ENCODE measurements at regions not wholly inside any gene's neighbourhood (a gene's known extent, or its start where the extent isn't known, plus 50 kb on each side); places are given as distances from the start of the nearest gene placed in this dataset.

DNA sequence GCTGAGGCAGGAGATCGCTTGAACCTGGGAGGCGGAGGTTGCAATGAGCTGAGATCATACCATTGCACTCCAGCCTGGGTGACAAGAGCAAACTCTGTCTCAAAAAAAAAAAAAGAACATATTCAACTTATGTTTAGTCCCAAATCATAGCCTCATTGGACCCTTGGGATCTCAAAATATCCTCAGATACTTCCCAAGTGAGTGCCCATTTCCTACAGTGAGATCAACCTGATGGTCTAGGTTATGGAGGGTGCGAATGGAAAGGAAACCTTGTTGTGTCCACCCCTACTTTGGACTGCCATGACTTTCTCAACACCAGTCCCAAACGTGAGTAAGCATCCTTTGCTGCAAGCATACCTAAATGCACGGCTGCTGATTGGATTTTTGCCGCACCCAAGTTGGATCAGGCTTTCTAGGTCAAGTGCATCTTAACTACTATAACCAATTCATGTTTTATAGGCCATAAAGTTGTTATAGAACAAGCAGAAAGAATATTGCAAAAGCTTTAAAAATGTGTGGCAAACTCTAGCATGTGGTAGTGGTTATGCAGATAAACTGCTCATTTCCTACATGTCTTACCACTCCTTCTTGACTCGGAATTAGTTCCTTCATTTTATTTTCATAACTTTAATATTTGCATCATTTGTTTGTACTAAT is 131.2 kb downstream of the PLEKHG1 start:
- no peak for DNase-seq
- Histone ChIP-seq H3K4me1 (ENCODE audit: low read length) (no peaks in the 10 kb centered on the region), H2AFZ (ENCODE audit: low read length) (no peak overlapping the region), H3K4me3 (ENCODE audit: low read length) (no peak overlapping the region), H4K20me1 (ENCODE audit: insufficient read depth, low read length) (no peaks in the 10 kb centered on the region), H3K79me2 (ENCODE audit: low read length) (no peaks in the 10 kb centered on the region), H3K27ac (ENCODE audit: low read length) (no peak overlapping the region), H3F3A (ENCODE audit: insufficient read depth, low read length) (no peaks in the 10 kb centered on the region), H3K9me3 (replicated peaks; ENCODE audit: insufficient read depth, low read length) (no peaks in the 10 kb centered on the region), H3K36me3 (replicated peaks; ENCODE audit: insufficient read depth, low read length) (no peaks in the 10 kb centered on the region), H3K27me3 (replicated peaks; ENCODE audit: insufficient read depth, low read length) (no peaks in the 10 kb centered on the region), H3K9ac (ENCODE audit: low read length) (no peak overlapping the region), H3K9me2 (replicated peaks; ENCODE audit: insufficient read depth, low read length) (no peaks in the 10 kb centered on the region), H3K4me2 (ENCODE audit: low read depth, low read length) (no peak overlapping the region)
- TF ChIP-seq, protein P1, sequence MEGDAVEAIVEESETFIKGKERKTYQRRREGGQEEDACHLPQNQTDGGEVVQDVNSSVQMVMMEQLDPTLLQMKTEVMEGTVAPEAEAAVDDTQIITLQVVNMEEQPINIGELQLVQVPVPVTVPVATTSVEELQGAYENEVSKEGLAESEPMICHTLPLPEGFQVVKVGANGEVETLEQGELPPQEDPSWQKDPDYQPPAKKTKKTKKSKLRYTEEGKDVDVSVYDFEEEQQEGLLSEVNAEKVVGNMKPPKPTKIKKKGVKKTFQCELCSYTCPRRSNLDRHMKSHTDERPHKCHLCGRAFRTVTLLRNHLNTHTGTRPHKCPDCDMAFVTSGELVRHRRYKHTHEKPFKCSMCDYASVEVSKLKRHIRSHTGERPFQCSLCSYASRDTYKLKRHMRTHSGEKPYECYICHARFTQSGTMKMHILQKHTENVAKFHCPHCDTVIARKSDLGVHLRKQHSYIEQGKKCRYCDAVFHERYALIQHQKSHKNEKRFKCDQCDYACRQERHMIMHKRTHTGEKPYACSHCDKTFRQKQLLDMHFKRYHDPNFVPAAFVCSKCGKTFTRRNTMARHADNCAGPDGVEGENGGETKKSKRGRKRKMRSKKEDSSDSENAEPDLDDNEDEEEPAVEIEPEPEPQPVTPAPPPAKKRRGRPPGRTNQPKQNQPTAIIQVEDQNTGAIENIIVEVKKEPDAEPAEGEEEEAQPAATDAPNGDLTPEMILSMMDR (IDR thresholded peaks at IDR 0.05; ENCODE audit: low read length), result no peak
- TF ChIP-seq EZH2phosphoT487 (IDR thresholded peaks at IDR 0.05; ENCODE audit: low read length), result no peak
- TF ChIP-seq EZH2 (optimal IDR thresholded peaks at IDR 0.05; ENCODE audit: low read depth, low read length), result no peak

- Histone ChIP-seq H3K9ac (ENCODE audit: low read length) (no peak overlapping the region), H4K20me1 (ENCODE audit: insufficient read depth, low read length) (no peaks in the 10 kb centered on the region), H3K36me3 (replicated peaks; ENCODE audit: insufficient read depth, low read length) (no peaks in the 10 kb centered on the region), H3K79me2 (ENCODE audit: low read length) (no peaks in the 10 kb centered on the region), H3K9me2 (replicated peaks; ENCODE audit: insufficient read depth, low read length) (no peaks in the 10 kb centered on the region), H3F3A (ENCODE audit: insufficient read depth, low read length) (no peaks in the 10 kb centered on the region), H3K27me3 (replicated peaks; ENCODE audit: insufficient read depth, low read length) (no peaks in the 10 kb centered on the region), H3K4me2 (ENCODE audit: low read depth, low read length) (no peak overlapping the region), H3K27ac (ENCODE audit: low read length) (no peak overlapping the region), H3K4me1 (ENCODE audit: low read length) (no peaks in the 10 kb centered on the region), H3K4me3 (ENCODE audit: low read length) (no peak overlapping the region), H2AFZ (ENCODE audit: low read length) (no peak overlapping the region), H3K9me3 (replicated peaks; ENCODE audit: insufficient read depth, low read length) (no peaks in the 10 kb centered on the region)
- DNase-seq, result no peak
- no peak for TF ChIP-seq EZH2 (optimal IDR thresholded peaks at IDR 0.05; ENCODE audit: low read depth, low read length)
- TF ChIP-seq, protein P1 (IDR thresholded peaks at IDR 0.05; ENCODE audit: low read length), result no peak
- no peak for TF ChIP-seq EZH2phosphoT487 (IDR thresholded peaks at IDR 0.05; ENCODE audit: low read length)
These were observed 132.6 kb upstream of the MTHFD1L start for GRCh38 chr6:150732765-150733539.

GRCh38 chr6:150733726-150734125 is 131.8 kb upstream of the MTHFD1L start:
- no peak for DNase-seq
- TF ChIP-seq EZH2 (optimal IDR thresholded peaks at IDR 0.05; ENCODE audit: low read depth, low read length) (no peak), EZH2phosphoT487 (IDR thresholded peaks at IDR 0.05; ENCODE audit: low read length) (no peak)
- TF ChIP-seq, protein P1 (IDR thresholded peaks at IDR 0.05; ENCODE audit: low read length), result no peak
- Histone ChIP-seq H3K27me3 (replicated peaks; ENCODE audit: insufficient read depth, low read length) (no peaks in the 10 kb centered on the region), H3K4me2 (ENCODE audit: low read depth, low read length) (no peak overlapping the region), H4K20me1 (ENCODE audit: insufficient read depth, low read length) (no peaks in the 10 kb centered on the region), H3F3A (ENCODE audit: insufficient read depth, low read length) (no peaks in the 10 kb centered on the region), H3K27ac (ENCODE audit: low read length) (no peak overlapping the region), H3K4me3 (ENCODE audit: low read length) (no peak overlapping the region), H2AFZ (ENCODE audit: low read length) (no peak overlapping the region), H3K79me2 (ENCODE audit: low read length) (no peaks in the 10 kb centered on the region), H3K4me1 (ENCODE audit: low read length) (no peaks in the 10 kb centered on the region), H3K9me2 (replicated peaks; ENCODE audit: insufficient read depth, low read length) (no peaks in the 10 kb centered on the region), H3K36me3 (replicated peaks; ENCODE audit: insufficient read depth, low read length) (no peaks in the 10 kb centered on the region), H3K9me3 (replicated peaks; ENCODE audit: insufficient read depth, low read length) (no peaks in the 10 kb centered on the region), H3K9ac (ENCODE audit: low read length) (no peak overlapping the region)
